CD14-positive monocyte (primary cell): ENCODE measurements at regions not wholly inside any gene's neighbourhood (a gene's known extent, or its start where the extent isn't known, plus 50 kb on each side); places are given as distances from the start of the nearest gene placed in this dataset.

Experiments used
- DNase-seq, 3 donors: peaks; one replicate each; pipeline ENCODE4 v3.0.0-alpha.2; 2011 to 2022
- H2AFZ ChIP-seq: 2 replicates; pipeline ENCODE4 v1.6.0; 2012; ENCODE audit warnings: mild to moderate bottlenecking, low read depth, low read length, inconsistent platforms; ENCODE audit not compliant: insufficient read depth, poor library complexity, severe bottlenecking
- H3K27ac ChIP-seq, 2 donors: 1 replicate in 1 of 2; 2 replicates in 1 of 2; pipeline ENCODE4 v1.5.1; 2012 to 2013; ENCODE audit warnings: low read length in 2 of 2, control low read depth in 1 of 2, inconsistent platforms in 1 of 2, low read depth in 1 of 2, mild to moderate bottlenecking in 1 of 2
- H3K27me3 ChIP-seq, 2 donors: one replicate each; pipeline versions ENCODE4 v1.6.0 to v1.6.1; 2011 to 2013; ENCODE audit warnings: low read length in 2 of 2; ENCODE audit not compliant: control insufficient read depth in 2 of 2, insufficient read depth in 2 of 2
- H3K36me3 ChIP-seq, 2 donors: replicated peaks in 1 of 2; 1 replicate in 1 of 2; 2 replicates in 1 of 2; pipeline versions ENCODE4 v1.5.1 to v1.6.1; 2012 to 2013; ENCODE audit warnings: low read length in 2 of 2, control low read depth in 1 of 2, inconsistent platforms in 1 of 2, mild to moderate bottlenecking in 1 of 2; ENCODE audit not compliant: insufficient read depth in 2 of 2, control insufficient read depth in 1 of 2
- H3K4me1 ChIP-seq, 2 donors: 1 replicate in 1 of 2; 2 replicates in 1 of 2; pipeline versions ENCODE4 v1.5.1 to v1.6.1; 2012 to 2013; ENCODE audit warnings: low read length in 2 of 2, control low read depth in 1 of 2, inconsistent platforms in 1 of 2, mild to moderate bottlenecking in 1 of 2, moderate library complexity in 1 of 2; ENCODE audit not compliant: insufficient read depth in 2 of 2, control insufficient read depth in 1 of 2
- H3K4me2 ChIP-seq: replicated peaks from 2 replicates; pipeline ENCODE3; 2012; ENCODE audit warnings: low read length, moderate library complexity, mild to moderate bottlenecking; ENCODE audit not compliant: poor library complexity, severe bottlenecking; ENCODE audit errors: extremely low read depth
- H3K4me3 ChIP-seq, 3 experiments: fragments of 200-600 bp in 1 of 3; sonication (generic) in 1 of 3; replicated peaks in 1 of 3; 1 replicate in 2 of 3; 2 replicates in 1 of 3; pipeline ENCODE4 v1.5.1; 2011 to 2013; ENCODE audit warnings: low read length in 3 of 3, mild to moderate bottlenecking in 3 of 3, control low read depth in 2 of 3, low read depth in 2 of 3, inconsistent platforms in 1 of 3, moderate library complexity in 1 of 3
- H3K79me2 ChIP-seq: 2 replicates; pipeline ENCODE4 v1.6.0; 2012; ENCODE audit warnings: mild to moderate bottlenecking, control low read depth, inconsistent platforms, low read length, moderate library complexity; ENCODE audit not compliant: insufficient read depth
- H3K9ac ChIP-seq: 2 replicates; pipeline ENCODE4 v1.6.0; 2017; ENCODE audit warnings: low read length, mild to moderate bottlenecking; ENCODE audit not compliant: insufficient read depth, poor library complexity, severe bottlenecking
- H3K9me3 ChIP-seq, 2 donors: replicated peaks in 1 of 2; 1 replicate in 1 of 2; 2 replicates in 1 of 2; pipeline versions ENCODE4 v1.5.1 to v1.6.1; 2012 to 2013; ENCODE audit warnings: low read length in 2 of 2, control low read depth in 1 of 2; ENCODE audit not compliant: control insufficient read depth in 1 of 2, insufficient read depth in 1 of 2
- H4K20me1 ChIP-seq: 2 replicates; pipeline ENCODE4 v1.6.0; 2012; ENCODE audit warnings: mild to moderate bottlenecking, low read length, control low read depth, moderate library complexity; ENCODE audit not compliant: insufficient read depth
- H3K27ac Mint-ChIP-seq, 7 donors: one replicate each; pipeline ENCODE4 v1.8.0; 2020; ENCODE audit warnings: mild to moderate bottlenecking in 7 of 7, mixed read lengths in 7 of 7, moderate library complexity in 6 of 7, inconsistent platforms in 2 of 7
- H3K27me3 Mint-ChIP-seq, 3 donors: one replicate each; pipeline ENCODE4 v1.8.0; 2021 to 2022; ENCODE audit warnings: low read depth in 3 of 3, mild to moderate bottlenecking in 3 of 3, mixed read lengths in 3 of 3, moderate library complexity in 3 of 3, inconsistent platforms in 1 of 3
- H3K36me3 Mint-ChIP-seq, 2 donors: one replicate each; pipeline ENCODE4 v1.8.0; 2020; ENCODE audit warnings: mixed read lengths in 2 of 2, inconsistent platforms in 1 of 2, mild to moderate bottlenecking in 1 of 2
- H3K4me1 Mint-ChIP-seq: one replicate; pipeline ENCODE4 v1.8.0; 2020; ENCODE audit warnings: mild to moderate bottlenecking, mixed read lengths
- H3K4me3 Mint-ChIP-seq, 2 donors: one replicate each; pipeline ENCODE4 v1.8.0; 2020; ENCODE audit warnings: mild to moderate bottlenecking in 2 of 2, mixed read lengths in 2 of 2, moderate library complexity in 1 of 2
- H3K9me3 Mint-ChIP-seq, 7 donors: one replicate each; pipeline ENCODE4 v1.8.0; 2020 to 2022; ENCODE audit warnings: mixed read lengths in 7 of 7, mild to moderate bottlenecking in 6 of 7, moderate library complexity in 6 of 7, inconsistent platforms in 2 of 7
- WGBS: methylation state at CpG from one replicate; pipeline ENCODE4 v1.1.5; 2013; ENCODE audit warnings: missing lambda C conversion rate; ENCODE audit not compliant: insufficient coverage; 5-methylcytosine and 5-hydroxymethylcytosine counted together
- intact Hi-C, 2 donors: fragments of 100-400 bp; cut with micrococcal nuclease; formaldehyde crosslinking; loops; one replicate each; pipeline versions ENCODE4 v1.15.0 to v1.15.1; 2023
- TF ChIP-seq, protein P1 (sequence below): fragments of 200-600 bp; IDR thresholded peaks from one replicate; pipeline ENCODE4 v1.8.0; 2022; ENCODE audit warnings: antibody characterized with exemption, mild to moderate bottlenecking

DNA sequence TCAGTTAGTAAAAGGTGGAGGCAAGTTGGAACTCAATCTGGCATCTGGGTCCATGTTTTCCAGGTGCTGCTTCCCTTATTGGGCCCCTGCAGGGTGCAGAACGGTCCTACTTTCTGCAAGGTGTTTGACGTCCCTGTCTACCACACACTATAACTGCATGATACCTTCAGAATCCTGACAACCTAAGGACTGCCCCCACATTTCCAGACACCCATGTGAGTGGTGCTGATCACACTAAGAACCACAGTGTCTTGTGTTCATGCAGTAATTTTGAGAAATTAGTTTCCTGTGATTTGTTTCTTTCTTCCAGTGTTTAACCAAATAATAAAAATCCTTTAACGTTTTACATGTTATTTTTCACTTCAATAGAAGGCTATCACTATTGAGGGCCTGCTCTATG is 121.1 kb upstream of the MDM1 start:
- Histone ChIP-seq H3K79me2 (no peaks in the 10 kb centered on the region), H3K27me3 (no peaks in the 10 kb centered on the region), H3K4me1 (peaks cover 39 to 59% of the 10 kb centered on the region in 2 donors), H3K4me2 (no peak overlapping the region), H3K36me3 (no peaks in the 10 kb centered on the region), H3K4me3 (no peak overlapping the region), H2AFZ (no peak overlapping the region), H3K9me3 (no peaks in the 10 kb centered on the region), H3K9ac (no peak overlapping the region), H4K20me1 (no peaks in the 10 kb centered on the region), H3K27ac (no peak overlapping the region)
- 100% methylated on average over 1 of the region's 3 CpGs for WGBS
- TF ChIP-seq, protein P1, sequence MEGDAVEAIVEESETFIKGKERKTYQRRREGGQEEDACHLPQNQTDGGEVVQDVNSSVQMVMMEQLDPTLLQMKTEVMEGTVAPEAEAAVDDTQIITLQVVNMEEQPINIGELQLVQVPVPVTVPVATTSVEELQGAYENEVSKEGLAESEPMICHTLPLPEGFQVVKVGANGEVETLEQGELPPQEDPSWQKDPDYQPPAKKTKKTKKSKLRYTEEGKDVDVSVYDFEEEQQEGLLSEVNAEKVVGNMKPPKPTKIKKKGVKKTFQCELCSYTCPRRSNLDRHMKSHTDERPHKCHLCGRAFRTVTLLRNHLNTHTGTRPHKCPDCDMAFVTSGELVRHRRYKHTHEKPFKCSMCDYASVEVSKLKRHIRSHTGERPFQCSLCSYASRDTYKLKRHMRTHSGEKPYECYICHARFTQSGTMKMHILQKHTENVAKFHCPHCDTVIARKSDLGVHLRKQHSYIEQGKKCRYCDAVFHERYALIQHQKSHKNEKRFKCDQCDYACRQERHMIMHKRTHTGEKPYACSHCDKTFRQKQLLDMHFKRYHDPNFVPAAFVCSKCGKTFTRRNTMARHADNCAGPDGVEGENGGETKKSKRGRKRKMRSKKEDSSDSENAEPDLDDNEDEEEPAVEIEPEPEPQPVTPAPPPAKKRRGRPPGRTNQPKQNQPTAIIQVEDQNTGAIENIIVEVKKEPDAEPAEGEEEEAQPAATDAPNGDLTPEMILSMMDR = no peak
- H3K27ac Mint-ChIP-seq = no peak overlapping the region
- no peaks in the 10 kb centered on the region for H3K36me3 Mint-ChIP-seq
- H3K27me3 Mint-ChIP-seq = peaks cover 0 to 3% (median 1%) of the 10 kb centered on the region in 3 donors
- DNase-seq = no peak
- H3K4me3 Mint-ChIP-seq = no peak overlapping the region
- peaks cover 61% of the 10 kb centered on the region for H3K4me1 Mint-ChIP-seq
- H3K9me3 Mint-ChIP-seq = no peaks in the 10 kb centered on the region
- intact Hi-C loops = no loop called here

GRCh38 chr12:68453876-68454275 is 121.7 kb upstream of the MDM1 start:
- Histone ChIP-seq H3K9ac (no peak overlapping the region), H3K4me3 (no peak overlapping the region), H3K4me2 (no peak overlapping the region), H3K79me2 (no peaks in the 10 kb centered on the region), H3K27ac (no peak overlapping the region), H2AFZ (no peak overlapping the region), H3K4me1 (peaks cover 39 to 56% of the 10 kb centered on the region in 2 donors), H3K36me3 (no peaks in the 10 kb centered on the region), H3K27me3 (no peaks in the 10 kb centered on the region), H3K9me3 (no peaks in the 10 kb centered on the region), H4K20me1 (no peaks in the 10 kb centered on the region)
- H3K36me3 Mint-ChIP-seq = no peaks in the 10 kb centered on the region
- H3K4me3 Mint-ChIP-seq = no peak overlapping the region
- intact Hi-C loops = no loop called here
- no peak overlapping the region for H3K27ac Mint-ChIP-seq
- TF ChIP-seq, protein P1 = no peak
- H3K4me1 Mint-ChIP-seq = peaks cover 60% of the 10 kb centered on the region
- no peaks in the 10 kb centered on the region for H3K9me3 Mint-ChIP-seq
- peaks cover 0 to 3% (median 1%) of the 10 kb centered on the region in 3 donors for H3K27me3 Mint-ChIP-seq
- no peak for DNase-seq
- WGBS = 100% methylated on average over 3 of the region's 5 CpGs
